IPS-15b (cell line): ENCODE measurements at regions not wholly inside any gene's neighbourhood (a gene's known extent, or its start where the extent isn't known, plus 50 kb on each side); places are given as distances from the start of the nearest gene placed in this dataset.

Source experiments
- H3K27me3 ChIP-seq: one replicate; pipeline ENCODE4 v1.6.1; 2013; ENCODE audit warnings: low read length; ENCODE audit not compliant: control insufficient read depth, insufficient read depth
- H3K36me3 ChIP-seq: one replicate; pipeline ENCODE4 v1.6.1; 2013; ENCODE audit warnings: low read length; ENCODE audit not compliant: control insufficient read depth, insufficient read depth
- H3K4me1 ChIP-seq: one replicate; pipeline ENCODE4 v1.6.1; 2013; ENCODE audit warnings: mild to moderate bottlenecking, low read length; ENCODE audit not compliant: control insufficient read depth, insufficient read depth
- H3K4me3 ChIP-seq: one replicate; pipeline ENCODE4 v1.5.1; 2013; ENCODE audit warnings: low read depth, low read length
- H3K9ac ChIP-seq: one replicate; pipeline ENCODE4 v1.6.1; 2013; ENCODE audit warnings: low read depth, mild to moderate bottlenecking, low read length
- H3K9me3 ChIP-seq: one replicate; pipeline ENCODE4 v1.6.1; 2013; ENCODE audit warnings: mild to moderate bottlenecking, low read length; ENCODE audit not compliant: control insufficient read depth, insufficient read depth

DNA sequence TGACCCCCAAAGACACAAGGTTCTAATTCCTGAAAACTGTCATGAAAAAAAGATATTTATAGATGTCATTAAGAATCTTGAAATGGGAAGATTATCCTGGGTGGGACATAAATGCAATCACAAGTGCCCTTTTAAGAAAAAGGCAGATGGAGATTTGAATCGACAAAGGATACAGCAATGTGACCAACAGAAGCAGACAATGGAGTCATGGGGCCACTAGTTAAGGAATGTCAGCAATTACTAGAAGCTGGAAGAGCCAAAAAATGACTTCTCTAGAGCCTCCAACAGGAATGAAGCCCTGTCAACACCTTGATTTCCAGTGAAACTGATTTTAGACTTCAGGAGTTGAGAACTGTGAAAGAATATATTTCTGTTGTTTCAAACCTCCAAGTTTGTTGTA lies 448.5 kb downstream of the MEI4 start:
- Histone ChIP-seq H3K9me3 (no peaks in the 10 kb centered on the region), H3K27me3 (no peaks in the 10 kb centered on the region), H3K36me3 (no peaks in the 10 kb centered on the region), H3K4me3 (no peak overlapping the region), H3K9ac (no peak overlapping the region), H3K4me1 (no peaks in the 10 kb centered on the region)

- no peaks in the 10 kb centered on the region for H3K27me3 ChIP-seq
- no peaks in the 10 kb centered on the region for H3K9me3 ChIP-seq
- H3K4me3 ChIP-seq = no peak overlapping the region
- H3K4me1 ChIP-seq = no peaks in the 10 kb centered on the region
- no peak overlapping the region for H3K9ac ChIP-seq
- H3K36me3 ChIP-seq = no peaks in the 10 kb centered on the region
Observed at GRCh38 chr6:78110641-78111040, 457.8 kb downstream of the MEI4 start.

DNA sequence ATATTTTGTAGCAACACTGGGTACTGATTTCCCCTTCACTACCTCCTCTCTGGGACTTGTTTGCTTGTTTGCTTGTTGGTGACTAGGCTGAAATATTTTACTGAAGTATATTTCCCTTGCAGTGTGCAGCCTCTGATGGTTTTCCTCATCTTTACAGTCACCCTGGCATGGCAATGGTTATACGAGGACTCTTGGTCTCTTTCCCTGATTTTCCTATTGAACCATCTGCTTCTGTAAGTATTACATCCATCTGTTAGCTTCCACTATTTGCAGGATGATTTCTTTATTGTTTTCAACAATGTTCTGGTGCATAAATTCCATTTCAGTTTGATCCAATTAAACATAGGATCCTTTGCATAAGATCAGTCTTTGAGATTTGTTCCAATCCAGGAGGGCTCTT lies 465.1 kb downstream of the MEI4 start:
- H3K27me3 ChIP-seq = no peaks in the 10 kb centered on the region
- H3K9me3 ChIP-seq = no peaks in the 10 kb centered on the region
- H3K4me1 ChIP-seq = no peaks in the 10 kb centered on the region
- H3K4me3 ChIP-seq = no peak overlapping the region
- H3K36me3 ChIP-seq = no peaks in the 10 kb centered on the region
- H3K9ac ChIP-seq = no peak overlapping the region

DNA sequence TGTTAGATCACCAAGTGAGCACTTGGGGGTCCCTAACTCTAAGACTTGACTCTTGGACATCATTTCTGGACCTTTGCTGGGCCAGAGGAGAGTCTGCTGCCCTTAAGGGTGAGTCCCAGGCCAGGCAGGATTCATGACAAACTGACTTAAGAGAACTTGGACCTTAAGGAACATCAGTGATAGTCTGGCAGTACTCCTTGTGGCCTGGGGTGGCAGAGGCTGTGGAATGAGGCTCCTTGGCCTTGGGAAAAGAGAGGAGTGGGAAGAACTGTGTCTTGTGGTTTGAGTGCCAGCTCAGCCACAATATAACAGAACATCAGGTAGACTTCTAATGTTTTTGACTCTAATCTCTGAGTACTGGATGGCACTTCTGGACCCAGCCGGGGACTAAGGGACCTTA lies 478.7 kb downstream of the MEI4 start:
- no peak overlapping the region for H3K4me3 ChIP-seq
- no peaks in the 10 kb centered on the region for H3K27me3 ChIP-seq
- no peaks in the 10 kb centered on the region for H3K36me3 ChIP-seq
- H3K9ac ChIP-seq = no peak overlapping the region
- H3K4me1 ChIP-seq = no peaks in the 10 kb centered on the region
- H3K9me3 ChIP-seq = no peaks in the 10 kb centered on the region

DNA sequence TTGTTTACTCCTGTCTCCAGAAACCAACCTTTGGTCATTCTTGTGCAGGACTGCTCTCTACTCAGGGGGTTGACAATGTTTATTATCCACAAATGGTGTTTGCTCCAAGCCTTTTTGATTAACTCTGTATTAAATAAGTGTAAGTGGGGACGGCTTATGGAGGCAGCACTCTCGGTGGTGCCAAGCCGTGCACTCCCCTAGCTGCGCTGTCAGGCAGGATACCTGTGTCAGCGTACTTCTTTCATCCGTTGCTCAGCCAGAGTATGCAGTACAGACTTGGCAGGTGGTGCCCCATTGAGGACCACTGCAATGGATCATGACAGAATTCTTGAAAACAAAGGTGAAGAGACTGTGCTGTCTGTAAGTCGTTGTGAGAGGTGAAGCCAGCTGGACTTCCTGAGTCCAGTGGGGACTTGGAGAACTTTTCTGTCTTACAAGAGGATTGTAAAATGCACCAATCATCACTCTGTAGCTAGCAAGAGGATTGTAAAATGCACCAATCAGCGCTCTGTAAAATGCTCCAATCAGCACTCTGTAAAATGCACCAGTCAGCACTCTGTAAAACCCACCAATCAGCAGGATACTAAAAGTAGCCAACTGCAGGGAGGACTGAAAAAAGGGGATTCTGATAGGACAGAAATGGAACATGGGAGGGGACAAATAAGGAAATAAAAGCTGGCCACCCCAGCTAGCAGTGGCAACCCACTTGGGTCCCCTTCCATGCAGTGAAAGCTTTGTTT lies 480.0 kb downstream of the MEI4 start:
- Histone ChIP-seq H3K4me1 (no peaks in the 10 kb centered on the region), H3K9me3 (no peaks in the 10 kb centered on the region), H3K9ac (no peak overlapping the region), H3K27me3 (no peaks in the 10 kb centered on the region), H3K4me3 (no peak overlapping the region), H3K36me3 (no peaks in the 10 kb centered on the region)

GRCh38 chr6:78150425-78150824 lies 497.6 kb downstream of the MEI4 start:
- H3K9ac ChIP-seq = no peak overlapping the region
- H3K4me3 ChIP-seq = no peak overlapping the region
- no peaks in the 10 kb centered on the region for H3K9me3 ChIP-seq
- no peaks in the 10 kb centered on the region for H3K27me3 ChIP-seq
- no peaks in the 10 kb centered on the region for H3K4me1 ChIP-seq
- no peaks in the 10 kb centered on the region for H3K36me3 ChIP-seq

DNA sequence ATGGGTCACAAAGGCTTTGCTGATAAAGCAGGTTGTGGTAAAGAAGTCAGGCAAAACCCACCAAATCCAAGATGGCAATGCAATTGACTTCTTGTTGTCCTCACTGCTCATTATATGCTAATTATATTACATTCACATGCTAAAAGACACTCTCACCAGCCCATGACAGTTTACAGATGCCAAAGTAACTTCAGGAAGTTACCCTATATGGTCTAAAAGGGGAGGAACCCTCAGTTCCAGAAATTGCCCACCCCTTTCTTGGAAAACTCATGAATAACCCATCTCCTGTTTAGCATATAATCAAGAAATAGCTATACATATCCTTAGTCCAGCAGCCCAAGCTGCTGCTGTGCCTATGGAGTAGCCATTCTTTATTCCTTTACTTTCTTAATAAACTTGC lies 501.1 kb downstream of the MEI4 start:
- H3K4me3 ChIP-seq = no peak overlapping the region
- no peaks in the 10 kb centered on the region for H3K4me1 ChIP-seq
- H3K9ac ChIP-seq = no peak overlapping the region
- H3K27me3 ChIP-seq = no peaks in the 10 kb centered on the region
- no peaks in the 10 kb centered on the region for H3K9me3 ChIP-seq
- H3K36me3 ChIP-seq = no peaks in the 10 kb centered on the region

DNA sequence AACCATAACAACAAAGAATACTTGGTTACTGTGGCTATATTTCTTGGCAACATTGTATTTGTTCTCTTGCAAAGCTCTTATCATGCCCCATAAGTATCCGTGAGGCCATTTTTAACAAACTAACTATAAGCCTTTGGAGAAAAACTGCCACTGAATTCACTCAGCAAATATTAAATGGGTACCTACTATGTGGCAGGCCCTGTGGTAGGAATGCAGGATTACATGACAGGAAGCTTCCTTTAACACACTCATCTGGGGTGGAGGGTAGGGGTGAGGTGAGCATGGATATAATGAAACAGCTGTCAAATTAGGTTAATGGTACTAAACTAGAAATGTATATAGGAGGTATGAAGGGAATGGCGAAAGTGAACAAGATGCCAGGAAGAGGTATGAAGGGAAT lies 504.8 kb downstream of the MEI4 start:
- H3K9ac ChIP-seq = no peak overlapping the region
- no peaks in the 10 kb centered on the region for H3K4me1 ChIP-seq
- no peaks in the 10 kb centered on the region for H3K27me3 ChIP-seq
- H3K9me3 ChIP-seq = no peaks in the 10 kb centered on the region
- no peaks in the 10 kb centered on the region for H3K36me3 ChIP-seq
- H3K4me3 ChIP-seq = no peak overlapping the region

GRCh38 chr6:78188891-78189290 lies 536.1 kb downstream of the MEI4 start:
- Histone ChIP-seq H3K36me3 (no peaks in the 10 kb centered on the region), H3K9me3 (peaks cover 25% of the 10 kb centered on the region), H3K9ac (no peak overlapping the region), H3K27me3 (peaks cover 19% of the 10 kb centered on the region), H3K4me3 (no peak overlapping the region), H3K4me1 (no peaks in the 10 kb centered on the region)

GRCh38 chr6:78192057-78192456 lies 539.2 kb downstream of the MEI4 start:
- no peaks in the 10 kb centered on the region for H3K4me1 ChIP-seq
- no peak overlapping the region for H3K4me3 ChIP-seq
- peaks cover 32% of the 10 kb centered on the region for H3K27me3 ChIP-seq
- no peak overlapping the region for H3K9ac ChIP-seq
- no peaks in the 10 kb centered on the region for H3K36me3 ChIP-seq
- H3K9me3 ChIP-seq = peaks cover 25% of the 10 kb centered on the region

GRCh38 chr6:78199044-78199443 lies 546.2 kb downstream of the MEI4 start:
- Histone ChIP-seq H3K9ac (no peak overlapping the region), H3K36me3 (no peaks in the 10 kb centered on the region), H3K9me3 (no peaks in the 10 kb centered on the region), H3K27me3 (peaks cover 13% of the 10 kb centered on the region), H3K4me1 (no peaks in the 10 kb centered on the region), H3K4me3 (no peak overlapping the region)

DNA sequence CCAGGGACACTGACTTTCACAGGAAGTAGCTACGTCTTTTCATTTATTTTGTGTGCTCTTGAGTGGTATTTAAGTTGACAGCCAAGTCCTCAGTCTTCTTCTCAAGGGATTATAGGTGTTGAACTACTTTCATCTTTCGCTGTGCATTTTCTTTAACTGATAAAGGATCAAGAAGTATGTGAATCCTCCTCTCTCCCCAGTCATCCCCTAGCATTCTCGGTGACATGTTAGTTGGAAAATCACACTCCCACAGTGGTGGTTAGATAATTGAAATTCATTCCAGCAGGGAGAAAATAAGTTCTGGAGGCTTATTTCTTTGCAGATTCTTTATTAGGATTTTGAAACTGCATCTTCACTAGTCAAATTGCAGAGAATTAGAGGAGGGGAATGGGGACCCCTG lies 569.4 kb downstream of the MEI4 start:
- no peak overlapping the region for H3K9ac ChIP-seq
- H3K4me1 ChIP-seq = no peaks in the 10 kb centered on the region
- no peaks in the 10 kb centered on the region for H3K27me3 ChIP-seq
- no peaks in the 10 kb centered on the region for H3K36me3 ChIP-seq
- no peak overlapping the region for H3K4me3 ChIP-seq
- no peaks in the 10 kb centered on the region for H3K9me3 ChIP-seq
